ENCODE measurements at regions not wholly inside any gene's neighbourhood (a gene's known extent, or its start where the extent isn't known, plus 50 kb on each side); places are given as distances from the start of the nearest gene placed in this dataset.

DNA sequence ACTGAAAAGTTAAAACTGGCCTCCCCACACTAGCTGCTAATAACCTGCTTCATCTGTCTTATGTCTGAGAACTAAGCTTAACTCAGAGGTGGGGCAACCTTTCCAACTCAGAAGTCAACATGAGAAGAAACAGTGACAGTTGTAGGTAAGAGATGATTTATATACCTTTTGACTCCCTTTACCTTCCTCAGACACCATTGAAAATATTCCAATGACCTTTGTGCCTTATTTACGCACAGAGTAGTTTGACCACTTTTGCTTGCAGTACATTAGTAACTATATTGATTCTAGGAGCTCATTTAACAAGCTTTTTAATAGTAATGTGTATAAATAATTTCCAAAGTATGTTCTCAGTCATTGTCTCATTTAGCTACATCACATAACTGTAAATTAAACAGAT lies 77.6 kb downstream of the ALX1 start:
- H3K27ac ChIP-seq (ENCODE audit: insufficient read depth, low read depth, low read length), result no peak overlapping the region
- no peak overlapping the region for H3K4me3 ChIP-seq (replicated peaks in 1 of 3; ENCODE audit: insufficient read depth in 1 of 3, low read depth in 1 of 3, low read length in 3 of 3)
- no peak overlapping the region for H3K4me2 ChIP-seq (ENCODE audit: insufficient read depth, low read length)
- H3K79me2 ChIP-seq (ENCODE audit: control insufficient read depth, insufficient read depth, low read length), result no peaks in the 10 kb centered on the region
- H3K36me3 ChIP-seq (ENCODE audit: control insufficient read depth in 2 of 2, extremely low read depth in 1 of 2, insufficient read depth in 2 of 2, low read length in 2 of 2), result no peaks in the 10 kb centered on the region
- no peaks in the 10 kb centered on the region for H3K27me3 ChIP-seq (ENCODE audit: control insufficient read depth in 2 of 2, insufficient read depth in 2 of 2, low read length in 2 of 2)
- DNase-seq (ENCODE audit: low read depth, low spot score) (no peak), FAIRE-seq (no peak)
- intact Hi-C loops (cut with micrococcal nuclease), result no loop called here
- H3K9ac ChIP-seq (replicated peaks; ENCODE audit: extremely low read depth, insufficient read depth, low read length), result no peak overlapping the region
- TF ChIP-seq FOS (IDR thresholded peaks at IDR 0.05; ENCODE audit: borderline replicate concordance, insufficient read depth, low read length) (no peak), MYC (IDR thresholded peaks at IDR 0.05; ENCODE audit: low read depth, low read length) (no peak), POLR2A (IDR thresholded peaks at IDR 0.05; ENCODE audit: low read depth, low read length) (no peak), EZH2 (IDR thresholded peaks at IDR 0.05; ENCODE audit: borderline replicate concordance, low read depth, low read length, severe bottlenecking) (no peak), POLR2AphosphoS5 (IDR thresholded peaks at IDR 0.05; ENCODE audit: insufficient read depth, low read depth, low read length) (no peak), GATA2 (IDR thresholded peaks at IDR 0.05; ENCODE audit: insufficient read depth, insufficient read length, low read depth, low read length) (no peak), JUN (IDR thresholded peaks at IDR 0.05; ENCODE audit: borderline replicate concordance, insufficient read depth, insufficient read length, low read depth) (no peak)
- TF ChIP-seq, protein P1, sequence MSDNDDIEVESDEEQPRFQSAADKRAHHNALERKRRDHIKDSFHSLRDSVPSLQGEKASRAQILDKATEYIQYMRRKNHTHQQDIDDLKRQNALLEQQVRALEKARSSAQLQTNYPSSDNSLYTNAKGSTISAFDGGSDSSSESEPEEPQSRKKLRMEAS (IDR thresholded peaks at IDR 0.05; ENCODE audit: insufficient read depth, insufficient read length), result no peak
- TF ChIP-seq, protein P2, sequence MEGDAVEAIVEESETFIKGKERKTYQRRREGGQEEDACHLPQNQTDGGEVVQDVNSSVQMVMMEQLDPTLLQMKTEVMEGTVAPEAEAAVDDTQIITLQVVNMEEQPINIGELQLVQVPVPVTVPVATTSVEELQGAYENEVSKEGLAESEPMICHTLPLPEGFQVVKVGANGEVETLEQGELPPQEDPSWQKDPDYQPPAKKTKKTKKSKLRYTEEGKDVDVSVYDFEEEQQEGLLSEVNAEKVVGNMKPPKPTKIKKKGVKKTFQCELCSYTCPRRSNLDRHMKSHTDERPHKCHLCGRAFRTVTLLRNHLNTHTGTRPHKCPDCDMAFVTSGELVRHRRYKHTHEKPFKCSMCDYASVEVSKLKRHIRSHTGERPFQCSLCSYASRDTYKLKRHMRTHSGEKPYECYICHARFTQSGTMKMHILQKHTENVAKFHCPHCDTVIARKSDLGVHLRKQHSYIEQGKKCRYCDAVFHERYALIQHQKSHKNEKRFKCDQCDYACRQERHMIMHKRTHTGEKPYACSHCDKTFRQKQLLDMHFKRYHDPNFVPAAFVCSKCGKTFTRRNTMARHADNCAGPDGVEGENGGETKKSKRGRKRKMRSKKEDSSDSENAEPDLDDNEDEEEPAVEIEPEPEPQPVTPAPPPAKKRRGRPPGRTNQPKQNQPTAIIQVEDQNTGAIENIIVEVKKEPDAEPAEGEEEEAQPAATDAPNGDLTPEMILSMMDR (IDR thresholded peaks at IDR 0.05; ENCODE audit: extremely low read depth in 1 of 2, insufficient read depth in 1 of 2, low read depth in 1 of 2, low read length in 2 of 2), result no peak
- no peak overlapping the region for H2AFZ ChIP-seq (ENCODE audit: low read depth, low read length)
- dilution Hi-C loops (cut with MboI; ENCODE audit: extremely low pct_ligation_motif_present, low sequenced_read_pairs), result no loop called here
- ChIA-PET POLR2A (no interaction called here), CTCF (interaction anchor here (1.2 to 2.2 kb wide), 7 partner anchors 28 to 49 kb away, joined by 3 to 8 read pairs (median 4); no protein-coding TSS in a partner anchor)
- H3K4me1 ChIP-seq (ENCODE audit: control insufficient read depth, extremely low read depth, insufficient read depth, low read length), result peaks cover 15% of the 10 kb centered on the region
- no peaks in the 10 kb centered on the region for H3K9me3 ChIP-seq (replicated peaks; ENCODE audit: control insufficient read depth, insufficient read depth, low read length)
- H3K9me1 ChIP-seq (replicated peaks; ENCODE audit: control insufficient read depth, extremely low read depth, insufficient read depth, low read length), result no peaks in the 10 kb centered on the region
- BruUV-seq (replicated peaks), result no TSS peak
- H4K20me1 ChIP-seq (replicated peaks; ENCODE audit: control insufficient read depth, extremely low read depth, insufficient read depth, low read length), result no peaks in the 10 kb centered on the region
